NCI-H146 (cell line): ENCODE measurements at regions not wholly inside any gene's neighbourhood (a gene's known extent, or its start where the extent isn't known, plus 50 kb on each side); places are given as distances from the start of the nearest gene placed in this dataset.

Source experiments
- DNase-seq: peaks from one replicate; lab custom pipeline; 2025; lab: John Stamatoyannopoulos, UW

DNA sequence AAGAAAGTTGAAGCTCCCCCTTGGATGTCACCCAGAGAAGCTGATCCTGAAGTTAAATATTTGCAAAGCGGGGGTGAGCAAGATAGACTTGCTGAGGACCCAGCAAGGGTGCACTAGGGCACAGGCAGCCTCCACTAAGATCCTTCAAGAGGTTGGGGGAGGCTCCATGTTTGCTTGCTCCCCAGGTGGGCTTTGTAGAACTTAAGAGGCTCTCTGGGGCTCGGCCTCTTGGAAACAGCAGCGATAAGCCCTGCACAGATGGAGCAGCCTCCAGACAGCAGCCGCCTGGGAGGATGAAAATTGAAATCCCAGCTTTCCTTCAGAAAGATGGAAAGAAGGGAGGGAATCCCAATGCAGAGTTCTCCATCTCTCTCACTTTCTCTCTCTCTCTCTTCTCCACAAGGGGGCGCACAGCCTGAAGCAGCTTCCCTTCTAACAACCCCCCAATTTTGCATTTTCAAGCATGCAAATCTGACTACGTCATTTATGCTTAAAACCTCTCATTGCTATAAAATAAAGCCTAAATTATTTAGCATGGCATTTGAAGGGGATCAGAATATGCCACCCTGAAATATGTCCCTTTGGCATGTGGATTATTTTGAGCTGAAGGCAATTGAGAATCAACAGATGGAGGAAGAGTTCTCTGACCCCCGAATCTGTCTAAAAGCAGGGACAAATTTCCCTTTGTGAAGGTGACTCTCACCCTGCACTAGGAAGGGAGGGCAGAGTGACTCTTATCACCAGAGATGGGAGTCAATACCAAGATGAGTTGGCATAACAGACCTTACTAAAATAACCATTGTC lies 185.7 kb upstream of the KLHL29 start:
- peak; percentile 48 for DNase-seq

- no peak for DNase-seq
These were observed 184.8 kb upstream of the KLHL29 start for GRCh38 chr2:23200068-23200786.

DNA sequence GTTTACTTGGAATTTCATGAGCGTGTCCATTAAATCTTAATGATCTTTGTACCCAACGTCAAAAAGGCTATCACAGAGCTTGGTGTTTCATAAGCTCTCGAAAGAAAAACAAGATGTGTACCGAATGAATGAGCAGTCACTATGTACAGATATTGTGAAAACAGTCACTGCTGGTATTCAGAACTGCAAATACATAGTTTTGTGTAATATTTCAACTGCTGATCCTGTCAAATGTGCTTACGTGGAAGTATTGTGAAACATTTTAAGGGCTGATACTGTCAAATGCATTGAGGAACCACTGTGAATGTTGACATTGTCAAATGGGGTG lies 184.2 kb upstream of the KLHL29 start:
- no peak for DNase-seq

DNA sequence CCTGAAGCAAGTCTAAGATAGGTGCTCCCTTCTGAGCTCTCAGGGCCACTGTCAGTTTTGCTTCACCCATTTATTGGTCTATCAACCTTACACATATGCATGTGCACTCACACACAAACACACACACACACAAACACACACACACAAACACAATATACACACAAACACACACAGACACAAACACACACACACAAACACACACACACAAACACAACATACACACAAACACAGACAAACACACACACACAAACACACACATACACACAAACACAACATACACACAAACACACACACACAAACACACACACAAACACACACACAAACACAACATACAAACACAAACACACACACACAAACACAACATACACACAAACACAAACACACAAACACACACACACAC lies 181.6 kb upstream of the KLHL29 start:
- no peak for DNase-seq

DNA sequence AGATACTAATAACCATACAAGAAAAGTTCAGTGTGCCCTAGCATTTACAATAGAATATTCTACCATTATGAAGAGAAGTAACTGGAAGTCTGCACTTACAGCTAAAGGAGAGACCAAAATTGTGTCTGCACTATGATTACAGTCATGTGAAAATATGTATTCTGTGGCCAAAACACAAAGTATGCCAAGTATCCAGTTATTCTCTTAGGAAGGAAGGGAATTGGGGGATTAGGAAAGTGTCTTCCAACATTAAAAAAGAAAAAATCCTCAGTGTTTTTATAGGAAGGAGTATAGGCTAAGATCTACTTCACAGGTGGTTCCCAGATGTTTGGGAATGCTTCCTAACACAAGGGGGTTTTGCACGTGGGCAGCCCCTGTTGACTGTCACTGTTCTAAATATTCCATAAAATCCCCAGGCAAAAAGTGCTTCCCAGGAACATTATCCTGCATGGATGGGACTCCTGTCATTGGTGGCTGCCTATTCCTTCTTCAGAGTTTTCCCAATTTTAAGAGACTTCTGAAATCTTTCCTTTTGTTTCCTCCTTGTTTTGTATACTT lies 180.2 kb upstream of the KLHL29 start:
- no peak for DNase-seq

DNA sequence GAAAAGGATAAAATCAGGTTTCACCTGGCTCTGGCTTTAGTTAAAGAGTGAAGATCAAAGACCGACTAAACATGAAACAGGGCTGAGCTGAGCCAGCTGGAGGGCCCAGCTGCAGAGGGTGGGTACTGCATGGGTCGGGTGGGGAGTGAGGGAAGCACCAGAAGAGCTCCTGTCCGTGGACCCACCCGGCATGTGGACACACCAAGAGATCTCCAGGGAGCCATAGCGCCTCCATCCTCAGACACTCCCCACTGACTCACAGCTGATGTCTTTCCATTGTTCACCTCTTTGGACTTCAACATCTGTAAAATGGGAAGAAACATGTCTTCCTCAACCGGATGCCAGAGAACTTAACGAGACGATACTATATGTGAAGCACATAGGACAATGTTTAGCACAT lies 178.3 kb upstream of the KLHL29 start:
- DNase-seq: no peak

- no peak for DNase-seq
These were observed 177.1 kb upstream of the KLHL29 start for GRCh38 chr2:23207871-23208270.

DNA sequence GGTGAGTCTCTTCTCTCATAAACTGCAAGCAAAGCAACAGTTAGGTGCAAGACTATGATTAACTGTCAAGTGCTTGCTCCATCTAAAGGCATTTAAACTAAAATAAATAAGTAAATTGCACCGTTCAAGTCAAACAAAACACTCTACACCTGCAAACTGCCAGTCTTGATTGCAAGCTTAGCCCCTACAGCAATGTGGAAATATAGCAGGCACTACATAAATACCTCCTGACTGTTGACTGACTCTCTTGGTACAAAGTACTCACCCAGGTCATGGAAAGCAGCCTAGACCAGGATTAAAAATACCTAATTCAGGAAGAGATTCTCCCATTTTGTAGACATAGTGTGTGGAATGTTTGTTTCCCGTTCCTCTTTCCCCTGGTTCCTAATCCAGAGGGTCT lies 176.6 kb upstream of the KLHL29 start:
- DNase-seq: no peak

GRCh38 chr2:23209059-23209458 lies 175.9 kb upstream of the KLHL29 start:
- DNase-seq: no peak

DNA sequence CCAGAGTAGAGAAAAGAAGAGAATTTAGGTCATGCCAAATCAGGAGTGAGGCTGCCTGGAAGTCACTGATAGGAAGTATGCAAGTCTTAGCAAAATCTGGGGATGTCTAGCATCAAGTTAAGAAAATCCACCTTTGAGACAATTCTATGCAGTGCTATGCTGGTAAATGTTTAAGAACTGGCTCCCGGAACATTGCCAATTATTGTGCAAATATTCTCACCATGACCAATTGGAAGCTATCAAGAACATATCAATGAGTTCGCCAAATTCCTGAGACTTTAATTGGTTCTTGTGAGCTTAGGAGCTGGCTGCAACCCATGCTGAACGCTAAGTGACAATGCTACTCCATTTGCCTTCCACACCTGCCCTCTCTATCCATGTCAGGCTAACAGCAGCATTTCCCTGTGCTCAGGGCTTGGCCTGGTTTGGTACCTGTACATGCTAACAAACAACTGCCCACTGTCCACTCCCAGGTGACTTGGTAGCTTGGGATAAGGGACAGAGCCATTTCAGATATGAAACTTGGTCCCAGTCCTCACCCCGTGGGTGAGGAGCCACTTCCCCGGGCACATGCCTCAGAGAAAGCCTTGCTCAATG lies 172.9 kb upstream of the KLHL29 start:
- DNase-seq: no peak

- DNase-seq: no peak
These were observed 171.8 kb upstream of the KLHL29 start for GRCh38 chr2:23213196-23213595.

DNA sequence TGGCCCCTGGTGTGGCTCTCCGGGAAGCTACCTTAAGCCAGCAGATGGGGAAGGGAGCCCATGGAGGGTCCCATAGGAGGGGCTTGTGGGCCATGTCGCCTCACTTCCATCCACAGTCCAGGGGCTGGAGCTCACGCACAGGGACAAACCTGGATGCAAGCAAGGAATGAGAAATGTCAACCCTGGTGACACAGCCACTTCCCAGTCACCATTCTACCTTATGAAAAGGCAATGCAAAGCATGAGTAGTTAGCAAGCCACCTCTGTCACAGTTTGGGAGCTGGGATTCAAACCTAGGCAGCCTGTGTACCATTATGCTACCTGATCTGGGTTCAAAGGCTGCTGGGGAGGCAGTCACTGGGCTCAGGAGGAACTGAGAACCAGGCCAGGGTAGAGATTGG lies 170.0 kb upstream of the KLHL29 start:
- DNase-seq: no peak

GRCh38 chr2:23219666-23220065 lies 165.3 kb upstream of the KLHL29 start:
- no peak for DNase-seq

DNA sequence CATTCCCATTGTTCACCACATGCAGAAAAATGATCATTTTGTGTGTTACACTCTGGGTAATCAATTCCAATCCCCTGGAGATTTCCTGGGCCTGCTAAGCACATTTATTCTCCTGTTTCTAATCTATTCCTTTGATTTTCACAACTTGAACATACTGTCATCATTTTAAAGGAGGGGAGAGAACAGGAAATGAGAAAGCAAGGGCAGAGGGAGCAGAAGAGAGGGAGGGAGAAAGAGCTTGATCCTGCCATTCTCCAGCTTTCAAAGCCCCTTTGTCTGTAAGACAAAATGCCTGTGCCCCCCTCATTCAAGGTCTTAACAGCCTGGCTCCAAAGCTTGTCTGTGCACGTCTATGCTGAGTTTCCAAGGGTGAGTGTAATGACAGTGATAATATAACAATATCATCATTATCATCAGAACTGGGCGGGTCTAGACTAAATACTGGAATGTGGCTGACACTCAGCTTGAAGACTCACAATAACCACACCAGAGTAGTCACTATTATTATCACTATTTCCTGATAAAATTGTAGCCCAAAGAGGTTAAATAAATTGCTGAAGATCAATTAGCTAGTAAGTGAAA lies 164.4 kb upstream of the KLHL29 start:
- peak; percentile 56 for DNase-seq

DNA sequence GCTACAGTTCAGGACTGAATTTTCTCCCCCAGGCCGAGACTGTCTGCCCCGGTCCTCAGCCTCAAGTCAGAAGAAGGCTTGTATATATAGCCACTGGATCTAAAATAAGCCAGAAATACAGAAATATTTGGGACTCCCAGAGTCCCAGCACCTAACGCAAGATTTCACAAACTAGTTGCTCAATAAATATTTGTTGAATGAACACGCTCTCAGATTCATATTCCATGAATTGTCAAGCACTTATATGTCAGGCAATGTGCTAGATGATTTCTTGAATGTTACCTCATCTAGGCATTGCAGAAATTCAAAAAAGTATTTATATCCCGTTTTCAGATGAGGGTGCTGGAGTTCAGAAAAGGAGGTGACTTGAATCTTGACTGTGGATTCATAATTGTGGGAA lies 163.7 kb upstream of the KLHL29 start:
- DNase-seq: no peak

GRCh38 chr2:23221901-23222300 lies 163.1 kb upstream of the KLHL29 start:
- DNase-seq: no peak

GRCh38 chr2:23230885-23231284 lies 154.1 kb upstream of the KLHL29 start:
- DNase-seq: peak; percentile 11

DNA sequence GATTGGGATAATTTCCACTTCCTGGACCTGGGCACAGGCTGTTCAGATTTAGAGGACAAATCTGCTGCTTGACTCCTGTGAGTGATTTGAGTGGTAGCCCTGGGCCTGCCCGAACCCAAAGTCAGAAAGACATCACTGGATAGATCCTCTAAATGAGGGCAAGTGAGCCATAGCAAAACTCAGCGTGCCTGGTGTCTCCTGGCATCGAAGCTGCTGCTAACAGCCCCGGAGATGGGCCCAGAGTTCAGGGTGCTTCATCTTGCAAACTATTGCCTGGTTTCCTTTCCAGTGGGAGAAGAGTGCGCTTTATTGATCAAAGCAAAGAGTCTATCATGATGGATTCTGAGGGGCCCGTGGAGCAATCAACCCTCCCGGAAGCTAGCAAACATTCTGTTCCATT lies 153.1 kb upstream of the KLHL29 start:
- DNase-seq: no peak

- DNase-seq: no peak
These were observed 149.7 kb upstream of the KLHL29 start for GRCh38 chr2:23235292-23235691.

DNA sequence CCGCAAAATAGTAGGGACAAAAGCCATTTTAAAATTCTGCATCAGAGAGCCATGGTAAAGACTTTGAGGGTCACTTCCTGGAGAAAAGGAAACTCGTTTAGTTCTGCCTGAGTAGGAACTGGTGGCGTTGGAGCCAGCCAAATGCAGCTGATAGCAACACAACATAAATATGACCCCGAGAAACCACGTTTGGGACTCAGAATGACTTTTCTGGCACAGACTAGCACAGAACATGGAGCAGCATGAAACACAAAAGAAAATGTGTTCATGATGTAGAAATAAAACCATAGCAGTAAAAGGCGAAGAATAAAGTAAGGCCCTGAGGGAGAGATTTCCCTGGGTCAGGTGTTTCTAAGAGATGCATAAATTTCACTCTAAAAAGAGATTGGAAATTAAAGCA lies 149.2 kb upstream of the KLHL29 start:
- no peak for DNase-seq

GRCh38 chr2:23237147-23237546 lies 147.8 kb upstream of the KLHL29 start:
- DNase-seq: no peak

DNA sequence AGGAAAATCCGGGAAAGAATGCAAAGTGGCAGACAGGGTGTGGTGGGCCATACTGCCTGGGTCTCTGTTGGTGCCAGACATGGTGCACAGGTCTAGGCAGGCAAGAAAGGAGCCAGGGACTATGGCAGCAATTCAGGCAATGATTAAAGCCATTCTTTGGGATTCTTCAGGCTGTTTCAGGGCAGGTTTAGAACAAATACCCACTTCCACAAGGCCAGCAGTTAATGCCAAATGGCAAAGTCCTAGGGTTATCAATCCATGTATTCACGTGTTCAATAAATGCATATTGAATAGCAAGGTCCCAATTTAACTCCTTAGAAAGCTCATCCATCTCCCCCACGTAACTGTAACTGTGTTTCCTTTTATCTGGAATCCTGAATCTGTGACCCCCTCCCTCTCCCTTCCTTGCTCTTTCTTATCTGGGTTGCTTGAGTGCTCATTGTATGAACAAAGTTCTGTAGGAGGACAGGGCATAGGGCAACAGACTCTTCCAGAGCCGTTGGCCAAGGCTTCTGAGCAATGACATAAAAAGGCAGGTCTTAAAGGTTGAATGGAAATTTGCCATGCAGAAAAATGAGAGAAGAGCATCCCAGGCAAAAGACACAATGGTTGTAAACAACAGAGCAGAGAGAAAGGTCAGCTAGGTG lies 146.8 kb upstream of the KLHL29 start:
- DNase-seq: no peak
